Colon (tissue), 2 donors: ENCODE measurements at regions not wholly inside any gene's neighbourhood (a gene's known extent, or its start where the extent isn't known, plus 50 kb on each side); places are given as distances from the start of the nearest gene placed in this dataset.
"Not testable (repeated sequence)": the region's sequence is repeated elsewhere in the genome, so short reads cannot be mapped to it uniquely, and the experiment has no call there.

ENCODE experiments used
- FAIRE-seq: peaks from 2 replicates; lab custom pipeline; 2012; peaks lifted over from hg19 to GRCh38; lab: Jason Lieb, UNC
- donor health status: control.
- donor health status: control.

DNA sequence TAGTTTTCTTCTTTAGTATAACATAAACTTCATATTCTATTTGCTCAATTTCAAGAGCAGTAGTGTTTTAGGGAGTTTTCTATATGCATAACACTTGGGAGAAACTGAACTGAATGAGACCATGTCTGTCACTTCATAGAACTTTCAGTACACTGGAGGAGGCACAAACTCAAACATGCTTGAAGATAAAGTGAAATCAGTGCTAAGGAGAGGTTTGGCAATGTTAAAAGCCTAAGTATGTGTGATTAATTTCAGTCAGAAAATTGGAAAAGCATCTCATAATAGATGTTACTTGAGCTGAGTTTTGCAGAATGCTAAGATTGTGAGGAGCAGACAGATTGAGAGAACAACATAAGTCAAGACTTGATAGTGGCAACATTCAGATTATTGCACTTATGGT is 411.2 kb upstream of the HS3ST1 start:
- no peak for FAIRE-seq

GRCh38 chr4:11831739-11832138 is 403.0 kb upstream of the HS3ST1 start:
- FAIRE-seq, result no peak

- no peak for FAIRE-seq
These were observed 395.9 kb upstream of the HS3ST1 start for GRCh38 chr4:11824566-11824965.

DNA sequence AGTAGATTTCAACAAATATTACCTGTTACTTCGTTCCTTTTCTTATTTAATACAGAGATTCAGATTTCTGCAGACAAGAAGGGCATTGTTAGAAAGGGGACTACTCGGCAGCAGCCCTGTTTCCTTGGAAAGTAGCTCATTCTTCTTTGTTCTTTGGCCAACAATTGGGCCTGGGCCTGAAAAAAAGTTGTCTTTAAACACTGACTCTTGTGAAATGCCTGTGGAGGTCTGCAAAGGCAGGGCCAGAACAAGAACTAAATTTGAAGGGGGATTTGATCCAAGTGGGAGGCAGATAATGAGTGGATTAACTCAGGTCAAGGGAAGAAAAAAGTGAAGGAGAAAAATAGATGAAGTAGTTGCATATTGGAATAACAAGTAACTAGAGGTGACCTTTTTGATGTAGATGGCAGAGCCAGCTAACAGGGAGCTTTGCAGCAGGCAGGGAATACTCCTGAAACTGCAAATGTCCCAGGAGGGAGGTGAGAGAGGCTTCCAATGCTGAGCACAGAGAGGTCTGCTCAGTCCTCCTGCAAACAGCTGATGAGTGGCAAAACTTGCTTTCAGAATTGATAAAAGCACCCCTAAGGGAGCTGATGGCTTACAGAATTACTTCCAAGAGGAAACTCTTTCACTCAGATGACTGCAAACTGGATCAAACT is 393.2 kb upstream of the HS3ST1 start:
- no peak for FAIRE-seq

DNA sequence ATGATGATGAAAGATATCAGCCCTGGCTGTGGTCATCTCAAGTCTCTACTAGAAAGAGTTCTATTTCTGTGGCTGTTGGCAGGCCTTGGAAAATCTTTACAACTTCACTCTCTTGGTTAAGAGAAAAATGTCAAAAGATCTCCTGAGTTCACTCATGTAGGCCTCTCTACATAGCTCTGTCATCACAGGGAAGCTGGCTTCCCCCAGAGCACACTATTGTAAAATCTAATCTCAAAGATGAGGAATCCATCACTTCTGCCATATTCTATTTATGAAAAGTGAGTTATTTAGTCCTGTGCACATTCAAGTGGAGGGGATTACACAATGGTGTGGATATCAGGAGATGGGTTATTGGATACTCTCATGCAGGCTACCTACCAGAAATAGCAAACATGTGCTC is 388.4 kb upstream of the HS3ST1 start:
- no peak for FAIRE-seq

DNA sequence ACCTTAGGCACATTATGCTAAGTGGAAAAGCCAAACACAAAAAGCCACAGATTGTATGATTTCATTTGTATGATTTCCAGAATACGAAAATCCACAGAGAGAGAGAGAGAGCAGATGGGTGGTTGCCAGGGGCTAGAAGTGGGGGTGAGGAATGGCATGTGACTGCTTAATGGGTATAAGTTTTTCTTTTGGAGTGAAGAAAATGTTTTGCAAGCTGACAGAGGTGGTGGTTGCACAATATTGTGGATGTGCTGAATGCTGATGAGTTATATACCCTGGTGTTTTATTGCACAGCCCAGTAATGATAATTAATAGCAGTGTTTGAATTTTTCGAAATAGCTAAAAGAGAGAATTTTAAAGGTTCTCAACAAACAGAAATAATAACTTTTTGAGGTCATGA is 386.1 kb upstream of the HS3ST1 start:
- no peak for FAIRE-seq

GRCh38 chr4:11813951-11814446 is 385.3 kb upstream of the HS3ST1 start:
- FAIRE-seq, result no peak

- not testable (repeated sequence) for FAIRE-seq
These were observed 382.8 kb upstream of the HS3ST1 start for GRCh38 chr4:11811521-11811920.

DNA sequence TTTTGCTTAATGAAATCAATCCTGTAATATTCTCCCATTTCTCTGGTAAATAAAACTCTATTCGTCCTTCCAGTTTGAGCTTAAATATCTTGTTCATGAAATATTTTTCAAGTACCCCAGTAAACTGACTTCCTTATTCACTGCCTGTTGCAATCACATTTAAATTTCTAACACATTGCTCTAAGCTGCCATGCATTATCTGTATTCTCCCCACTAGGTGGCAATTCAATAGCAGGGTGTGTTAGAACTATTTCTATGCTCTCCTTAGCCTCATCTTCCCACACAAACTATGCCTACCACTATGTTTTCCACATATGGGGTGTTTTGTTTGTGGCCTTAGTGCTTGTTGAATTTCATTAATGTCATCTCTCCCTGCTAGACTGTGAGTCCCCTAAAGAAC is 377.1 kb upstream of the HS3ST1 start:
- FAIRE-seq, result no peak

DNA sequence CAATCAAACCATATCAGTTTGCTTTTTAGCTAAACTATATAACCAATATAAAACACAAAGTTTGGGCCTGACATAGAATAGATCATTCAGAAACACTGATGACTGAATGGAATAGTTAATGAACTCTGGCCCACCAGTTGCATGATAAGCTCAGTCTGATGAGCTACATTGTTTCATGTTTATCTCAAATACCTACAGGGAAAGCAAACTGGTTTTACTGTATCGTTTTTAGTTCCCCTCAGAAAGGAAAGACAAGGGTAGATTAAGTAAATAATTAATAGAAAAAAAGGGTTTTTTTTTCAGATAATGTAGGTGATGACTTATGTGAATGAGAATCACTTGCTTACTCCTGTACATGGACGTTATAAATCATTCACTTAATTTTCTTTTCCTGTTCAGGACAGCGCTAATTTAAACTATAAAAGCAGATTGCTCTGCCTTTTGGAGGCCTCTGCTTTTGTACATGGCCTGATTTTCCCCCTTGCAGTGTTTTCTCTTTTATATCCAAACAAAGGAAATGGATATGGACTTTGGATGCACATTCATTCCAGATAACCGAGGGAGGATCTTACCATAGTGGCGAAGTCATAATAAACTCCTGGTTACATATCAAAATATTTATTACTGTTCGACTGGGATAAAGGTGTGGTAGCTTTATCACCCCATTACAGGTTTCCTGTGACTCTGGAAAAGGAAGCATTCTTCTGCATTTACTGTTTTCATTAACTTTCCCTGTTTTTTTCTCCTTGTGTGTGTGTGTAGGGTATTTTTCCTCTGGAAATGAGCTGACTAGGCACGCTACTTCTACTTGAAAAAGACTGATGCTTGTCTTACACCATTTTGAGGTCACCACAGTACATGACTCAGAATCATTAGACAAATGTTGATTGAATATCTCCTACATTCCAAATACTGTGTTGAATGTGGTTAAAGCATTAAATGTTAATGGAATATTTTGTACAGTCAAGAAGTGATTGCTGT is 373.1 kb upstream of the HS3ST1 start:
- FAIRE-seq, result peak; percentile 45

DNA sequence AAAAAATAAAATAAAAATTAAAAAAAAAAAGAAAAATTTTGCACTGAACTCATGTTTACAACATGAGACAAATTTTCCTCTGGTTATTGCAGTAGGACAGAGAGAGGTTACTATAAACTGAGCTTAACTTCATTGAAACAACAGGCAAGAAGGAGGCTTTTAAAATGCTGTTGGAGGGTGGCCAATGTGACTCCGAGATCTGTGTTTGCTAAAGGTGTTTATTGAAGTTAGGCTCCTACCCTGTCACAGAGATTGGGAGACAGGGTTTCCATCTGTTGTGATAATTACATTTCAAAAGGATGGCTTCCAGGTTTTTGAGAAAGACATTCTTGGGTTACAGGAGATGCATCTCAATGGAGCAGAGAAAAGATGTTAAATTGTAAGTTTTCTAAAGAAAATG is 370.5 kb upstream of the HS3ST1 start:
- no peak for FAIRE-seq

GRCh38 chr4:11791797-11792196 is 363.1 kb upstream of the HS3ST1 start:
- FAIRE-seq, result no peak

GRCh38 chr4:11790230-11790629 is 361.5 kb upstream of the HS3ST1 start:
- no peak for FAIRE-seq

GRCh38 chr4:11783588-11783987 is 354.9 kb upstream of the HS3ST1 start:
- FAIRE-seq, result no peak

GRCh38 chr4:11782859-11783258 is 354.2 kb upstream of the HS3ST1 start:
- FAIRE-seq, result no peak

DNA sequence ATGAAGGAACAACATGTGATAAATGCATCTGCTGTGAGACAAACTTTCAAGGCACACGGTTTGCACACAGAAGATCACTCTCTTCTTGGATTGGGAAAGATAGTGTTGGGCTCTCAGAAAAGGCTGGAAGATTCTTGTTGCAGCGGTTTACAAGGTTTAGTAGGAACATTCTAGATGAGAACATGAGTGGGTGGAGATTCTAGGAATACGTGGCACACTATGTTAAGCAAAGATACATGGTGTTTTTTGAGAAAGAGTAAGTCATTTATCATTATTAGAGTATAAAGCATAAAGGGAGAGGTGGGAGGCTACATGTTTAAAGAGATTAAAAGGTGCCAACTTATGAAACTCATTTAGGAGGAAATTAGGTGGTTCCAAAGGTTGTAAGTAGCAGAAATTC is 348.8 kb upstream of the HS3ST1 start:
- FAIRE-seq, result no peak

DNA sequence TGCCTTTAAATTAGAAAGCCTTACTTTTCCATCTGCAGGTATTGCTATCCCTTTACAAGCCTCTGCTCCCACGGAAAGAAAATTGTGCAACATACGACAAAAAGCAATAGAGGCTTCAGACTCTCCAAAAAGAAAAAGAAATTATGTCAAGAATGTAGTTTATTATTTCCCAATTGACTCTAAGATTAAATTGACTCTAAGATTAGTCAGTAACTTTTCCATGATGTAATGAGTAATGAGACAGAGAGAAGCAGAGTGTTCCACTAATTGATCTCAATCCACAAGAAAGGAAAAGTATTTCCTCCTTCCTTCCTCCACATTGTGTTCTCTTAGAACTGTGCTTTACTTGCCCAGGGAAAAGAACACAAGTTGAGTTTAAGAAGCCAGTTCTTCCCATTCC is 345.7 kb upstream of the HS3ST1 start:
- FAIRE-seq, result no peak

DNA sequence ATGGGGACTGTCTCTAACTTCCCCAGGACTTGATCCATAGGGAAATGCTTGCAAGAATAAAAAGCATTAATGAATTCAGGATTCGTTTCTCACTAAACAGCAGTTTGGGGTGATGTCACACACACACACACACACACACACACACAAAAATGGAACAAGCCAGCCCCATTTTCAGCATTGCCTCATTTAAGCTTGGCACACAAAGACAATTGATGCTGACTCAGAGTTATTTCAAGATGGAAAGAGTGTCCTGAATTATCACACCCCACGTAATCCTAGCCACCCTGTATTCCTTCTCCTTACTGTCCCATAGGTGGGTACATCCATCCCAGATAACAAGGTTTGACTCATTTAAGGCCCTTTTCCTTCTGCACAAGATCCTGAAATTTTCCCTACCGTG is 345.1 kb upstream of the HS3ST1 start:
- FAIRE-seq, result no peak

DNA sequence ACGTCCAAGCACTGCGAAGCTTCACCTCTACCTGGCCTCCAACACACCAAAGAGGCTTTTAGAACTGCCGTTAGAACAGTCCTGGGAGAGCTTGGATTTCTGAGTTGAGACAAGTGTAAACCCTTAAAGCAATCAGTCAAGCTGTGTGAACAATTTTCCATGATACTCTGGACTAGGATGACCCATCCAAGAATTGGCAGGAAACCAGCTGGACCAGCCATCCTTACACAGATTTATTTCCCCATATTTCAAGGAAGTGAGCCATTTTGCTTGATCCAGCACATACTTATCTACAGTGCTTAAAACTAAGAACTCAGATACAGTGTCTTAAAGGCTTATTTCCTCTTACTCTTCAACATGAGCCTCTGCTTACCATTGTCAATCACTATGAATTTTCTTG is 340.7 kb upstream of the HS3ST1 start:
- no peak for FAIRE-seq

DNA sequence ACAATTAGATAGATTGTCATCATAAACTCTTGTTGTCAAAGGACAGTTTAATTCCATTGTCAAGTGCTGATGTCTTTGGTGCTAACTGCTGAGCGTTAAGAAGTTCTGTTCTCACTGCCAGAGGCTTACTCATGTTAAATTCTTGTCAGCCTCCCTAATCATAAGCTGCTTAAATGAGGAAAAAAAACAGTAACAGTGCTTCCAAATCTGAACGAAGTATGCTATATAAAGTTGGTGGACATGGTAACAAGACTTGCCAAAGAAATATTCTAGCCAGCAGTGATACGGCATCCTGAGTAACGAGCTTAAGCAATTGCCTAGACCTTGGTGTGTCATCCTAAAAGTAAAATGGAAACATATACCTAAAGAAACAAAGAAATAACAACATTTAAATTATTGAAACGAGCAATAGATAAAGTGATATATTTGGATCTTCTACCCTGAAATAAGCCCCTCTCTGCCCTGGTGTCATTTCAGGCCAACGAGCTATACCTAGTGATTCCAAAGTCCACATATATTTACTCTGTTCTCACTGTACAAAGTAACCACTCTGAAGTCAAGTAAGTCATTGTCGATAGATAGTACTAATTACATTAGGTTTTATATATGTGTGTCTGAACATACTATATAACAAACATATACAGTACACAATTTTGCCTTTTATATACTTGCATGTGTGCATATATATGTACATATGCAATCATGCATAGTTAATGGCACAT is 339.7 kb upstream of the HS3ST1 start:
- FAIRE-seq, result no peak

GRCh38 chr4:11765849-11766453 is 337.3 kb upstream of the HS3ST1 start:
- FAIRE-seq, result peak; percentile 57

DNA sequence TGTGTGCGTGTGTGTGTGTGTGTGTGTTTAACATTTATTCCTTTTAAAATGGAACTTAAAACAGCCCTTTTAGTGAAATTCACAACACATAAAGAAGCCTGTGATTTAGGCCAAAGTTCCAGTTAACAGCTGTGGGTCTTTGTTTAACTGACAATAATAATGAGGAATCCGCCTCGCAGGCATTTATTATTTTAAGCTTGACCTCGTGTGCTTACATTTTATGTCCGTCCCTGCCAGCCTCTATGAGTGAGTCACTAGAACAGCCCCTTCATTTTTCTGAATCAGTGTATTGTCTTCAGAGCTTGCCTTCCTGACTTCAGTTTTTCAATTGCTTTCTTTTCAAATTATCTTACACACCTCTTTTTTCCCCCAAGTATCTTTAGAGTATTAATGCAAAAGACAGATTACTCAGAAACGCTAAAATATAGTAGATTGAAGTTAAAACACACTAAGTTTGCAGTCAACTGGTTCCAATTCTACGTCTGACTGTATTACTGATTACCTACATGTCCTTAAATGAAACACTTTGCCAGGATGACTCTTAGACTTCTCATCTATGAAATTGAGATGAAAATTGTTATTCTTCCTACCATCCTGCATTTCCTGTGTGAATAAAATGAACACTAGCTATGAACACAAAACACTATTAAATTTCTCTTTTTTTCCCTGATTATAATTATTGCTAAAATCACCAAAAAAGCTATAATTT is 319.6 kb upstream of the HS3ST1 start:
- FAIRE-seq, result no peak
